ENCODE measurements at regions not wholly inside any gene's neighbourhood (a gene's known extent, or its start where the extent isn't known, plus 50 kb on each side); places are given as distances from the start of the nearest gene placed in this dataset.

- no peak for DNase-seq
Observed at GRCh38 chr4:134320048-134320447, 118.5 kb upstream of the PABPC4L start.

DNA sequence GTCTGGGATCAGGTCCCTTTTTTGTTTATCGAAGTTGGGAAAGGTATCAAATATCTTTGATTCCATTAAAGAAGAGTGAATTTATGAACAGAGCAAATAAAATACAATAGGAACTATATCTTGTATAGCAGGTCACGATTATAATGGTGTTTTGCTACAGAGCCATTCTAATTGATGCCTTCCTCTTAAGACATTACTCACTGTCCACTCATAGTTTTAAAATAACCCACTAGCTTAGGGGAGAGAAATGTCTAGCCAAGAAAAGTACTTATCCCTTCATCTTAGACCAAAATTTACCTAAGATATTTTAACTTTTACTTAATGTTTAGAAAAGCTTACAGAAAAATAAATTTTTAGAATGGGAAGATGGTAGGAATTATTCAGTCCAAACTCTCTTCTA lies 112.0 kb upstream of the PABPC4L start:
- DNase-seq, result no peak

DNA sequence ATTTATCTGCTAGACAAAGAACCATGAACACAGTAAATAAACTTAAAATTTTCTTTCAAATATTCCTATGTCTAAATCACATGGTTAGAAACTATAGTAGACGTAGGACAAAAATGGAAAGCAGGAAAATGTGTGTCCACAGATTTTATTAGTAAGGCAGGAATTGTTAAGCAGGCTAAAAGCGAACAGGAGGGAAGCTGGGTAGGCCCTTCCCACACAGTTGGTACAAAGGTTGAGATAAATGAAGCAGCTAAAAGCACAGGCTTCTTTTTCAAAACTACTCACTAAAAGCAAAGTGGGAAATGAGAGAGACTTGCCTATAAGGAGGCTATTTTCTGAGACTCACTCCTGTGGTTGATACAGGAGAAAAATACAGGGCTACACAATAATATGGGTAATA lies 108.1 kb upstream of the PABPC4L start:
- DNase-seq, result no peak

- DNase-seq, result no peak
Observed at GRCh38 chr4:134308910-134309309, 107.3 kb upstream of the PABPC4L start.

- no peak for DNase-seq
Observed at GRCh38 chr4:134298313-134298712, 96.7 kb upstream of the PABPC4L start.

DNA sequence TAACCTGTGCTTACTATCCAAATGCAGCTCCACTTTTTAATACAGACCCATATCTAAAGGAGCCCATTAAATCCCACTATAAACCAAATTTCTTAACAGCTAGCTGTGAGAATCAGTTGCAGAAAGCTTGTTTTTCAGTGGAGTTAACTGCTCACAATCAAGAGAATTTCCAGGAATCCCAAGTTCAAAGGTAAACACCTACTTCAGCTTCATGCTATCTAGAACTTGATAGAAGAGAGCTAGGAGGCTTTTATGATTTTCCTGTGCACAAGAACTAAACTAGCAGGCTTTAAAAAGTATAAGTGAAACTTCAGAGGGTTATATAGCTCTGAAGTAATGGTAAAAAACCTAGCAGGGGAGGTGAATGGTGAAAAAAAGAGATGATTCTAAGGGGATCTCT lies 96.2 kb upstream of the PABPC4L start:
- no peak for DNase-seq

DNA sequence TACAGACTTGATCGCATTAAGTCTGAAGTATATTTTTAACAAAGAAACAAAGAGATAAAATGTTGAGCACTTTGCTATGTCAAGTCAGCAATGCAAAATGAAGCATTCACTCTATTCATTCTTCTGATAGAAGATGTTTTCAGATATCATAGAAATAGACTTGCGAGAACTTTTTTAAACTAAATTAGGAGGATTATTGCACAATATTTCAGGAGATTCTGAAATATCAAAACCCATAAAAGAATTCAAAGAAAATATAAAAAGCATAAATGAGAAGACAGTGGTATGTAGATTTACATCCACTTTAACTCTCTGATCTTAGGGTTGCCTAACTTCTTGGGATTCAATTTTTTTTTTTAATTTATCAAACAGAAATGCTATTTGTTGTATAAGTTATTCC lies 81.1 kb upstream of the PABPC4L start:
- no peak for DNase-seq

- no peak for DNase-seq
Observed at GRCh38 chr4:134278675-134279074, 77.1 kb upstream of the PABPC4L start.

DNA sequence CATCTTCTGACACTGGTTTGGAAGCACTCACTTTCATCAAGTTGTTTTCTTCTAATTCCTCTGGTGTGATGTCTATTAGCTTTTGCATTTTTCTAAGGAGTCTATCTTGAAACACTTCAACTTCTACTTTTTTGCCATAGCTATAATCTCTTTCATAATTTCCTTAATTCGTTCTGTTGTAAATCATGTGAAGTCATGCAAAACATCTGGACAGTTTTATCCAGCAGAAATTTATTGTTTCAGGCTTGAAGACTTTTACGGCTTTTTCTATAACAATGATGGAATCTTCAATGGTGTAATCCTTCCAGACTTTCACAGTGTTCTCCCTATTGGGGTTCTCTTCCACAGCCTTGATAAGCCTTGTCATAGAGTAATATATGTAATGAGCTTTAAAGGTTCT lies 74.9 kb upstream of the PABPC4L start:
- DNase-seq, result no peak

DNA sequence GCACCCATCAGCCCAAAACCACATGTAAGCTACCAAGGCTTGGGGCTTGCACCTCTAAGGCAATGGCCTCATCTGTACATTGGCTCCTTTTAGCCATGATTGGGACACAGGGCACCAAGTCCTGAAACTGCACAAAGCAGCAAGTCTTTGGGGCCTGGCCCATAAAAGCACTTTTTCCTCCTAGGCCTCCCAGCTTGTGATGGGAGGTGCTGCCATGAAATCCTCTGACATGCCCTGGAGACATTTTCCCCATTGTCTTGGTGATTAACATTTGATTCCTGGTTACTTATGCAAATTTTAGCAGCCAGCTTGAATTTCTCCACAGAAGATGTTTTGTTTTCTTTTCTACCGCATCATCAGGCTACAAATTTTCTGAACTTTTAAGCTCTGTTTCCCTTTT lies 58.5 kb upstream of the PABPC4L start:
- no peak for DNase-seq

Measured in eye (tissue), 1 donor.